ENCODE measurements at regions not wholly inside any gene's neighbourhood (a gene's known extent, or its start where the extent isn't known, plus 50 kb on each side); places are given as distances from the start of the nearest gene placed in this dataset.

- no peak overlapping the region for H3K4me3 ChIP-seq (replicated peaks; ENCODE audit: low read depth, low read length)
- no peak for DNase-seq (ENCODE audit: extremely low read depth, low read depth)
- no peak for TF ChIP-seq CTCF (IDR thresholded peaks at IDR 0.05; ENCODE audit: low read depth, low read length, missing control alignments)
Measured at GRCh38 chr11:13850231-13851005, 112.1 kb upstream of the SPON1 start.

DNA sequence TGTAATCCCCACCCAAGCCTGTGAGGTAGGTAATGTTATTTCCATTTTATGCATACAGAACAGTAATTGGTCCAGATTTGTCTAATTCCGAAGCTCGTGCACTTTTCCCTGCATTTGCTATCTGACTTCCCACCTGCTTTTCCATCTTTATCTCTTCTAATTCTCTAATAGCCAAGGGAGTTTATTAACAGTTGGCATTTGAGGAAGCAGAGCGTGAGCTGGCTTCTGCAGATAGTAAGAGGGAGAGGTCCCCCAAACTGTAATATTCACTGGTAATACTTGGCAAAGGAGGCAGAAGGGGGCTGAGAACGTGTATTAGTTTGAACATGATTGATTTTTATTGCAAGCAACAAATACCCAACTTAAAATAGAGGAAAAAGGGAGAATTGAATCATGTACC, 110.8 kb upstream of the SPON1 start:
- no peak overlapping the region for H3K4me3 ChIP-seq (replicated peaks; ENCODE audit: low read depth, low read length)
- TF ChIP-seq CTCF (IDR thresholded peaks at IDR 0.05; ENCODE audit: low read depth, low read length, missing control alignments), result no peak
- no peak for DNase-seq (ENCODE audit: extremely low read depth, low read depth)

DNA sequence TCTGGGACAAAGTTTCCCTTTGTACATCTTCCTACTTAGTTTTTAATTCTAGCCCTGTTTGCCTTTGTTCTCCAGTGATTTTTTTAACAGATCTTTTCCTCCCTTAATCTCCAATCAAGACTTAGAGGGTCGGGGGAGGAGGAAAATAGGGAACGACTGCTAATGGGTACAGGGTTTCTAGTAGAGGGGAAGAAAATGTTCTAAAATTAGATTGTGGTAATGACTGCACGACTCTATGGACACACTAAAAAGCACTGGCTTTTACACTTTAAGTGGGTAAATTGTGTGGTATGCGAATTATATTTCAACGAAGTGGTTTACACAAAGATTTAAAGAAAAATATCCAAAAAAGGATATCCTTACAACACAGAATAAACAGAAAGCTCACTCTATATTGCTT, 110.0 kb upstream of the SPON1 start:
- no peak overlapping the region for H3K4me3 ChIP-seq (replicated peaks; ENCODE audit: low read depth, low read length)
- DNase-seq (ENCODE audit: extremely low read depth, low read depth), result no peak
- no peak for TF ChIP-seq CTCF (IDR thresholded peaks at IDR 0.05; ENCODE audit: low read depth, low read length, missing control alignments)

DNA sequence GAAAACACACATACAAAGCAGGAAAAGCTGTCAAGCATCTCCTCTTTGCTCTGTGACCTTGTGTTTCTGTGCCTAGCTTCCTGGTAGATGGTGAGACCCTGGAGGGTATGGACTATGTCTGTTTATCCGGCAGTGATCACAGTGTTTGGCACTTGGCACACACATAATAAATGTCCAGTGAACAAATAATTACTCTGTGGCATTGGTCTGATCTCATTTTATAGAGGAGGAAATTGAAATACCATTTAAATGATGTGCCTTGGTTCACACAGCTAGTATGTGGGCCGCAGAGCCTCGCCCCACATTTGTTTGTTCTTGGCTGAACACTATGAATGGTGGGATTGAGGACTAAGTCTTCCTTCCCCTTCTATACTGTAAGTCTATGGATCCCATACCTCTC, 104.7 kb upstream of the SPON1 start:
- no peak overlapping the region for H3K4me3 ChIP-seq (replicated peaks; ENCODE audit: low read depth, low read length)
- TF ChIP-seq CTCF (IDR thresholded peaks at IDR 0.05; ENCODE audit: low read depth, low read length, missing control alignments), result no peak
- DNase-seq (ENCODE audit: extremely low read depth, low read depth), result no peak

GRCh38 chr11:13859892-13860291, 102.6 kb upstream of the SPON1 start:
- DNase-seq (ENCODE audit: extremely low read depth, low read depth), result no peak
- no peak for TF ChIP-seq CTCF (IDR thresholded peaks at IDR 0.05; ENCODE audit: low read depth, low read length, missing control alignments)
- H3K4me3 ChIP-seq (replicated peaks; ENCODE audit: low read depth, low read length), result no peak overlapping the region

DNA sequence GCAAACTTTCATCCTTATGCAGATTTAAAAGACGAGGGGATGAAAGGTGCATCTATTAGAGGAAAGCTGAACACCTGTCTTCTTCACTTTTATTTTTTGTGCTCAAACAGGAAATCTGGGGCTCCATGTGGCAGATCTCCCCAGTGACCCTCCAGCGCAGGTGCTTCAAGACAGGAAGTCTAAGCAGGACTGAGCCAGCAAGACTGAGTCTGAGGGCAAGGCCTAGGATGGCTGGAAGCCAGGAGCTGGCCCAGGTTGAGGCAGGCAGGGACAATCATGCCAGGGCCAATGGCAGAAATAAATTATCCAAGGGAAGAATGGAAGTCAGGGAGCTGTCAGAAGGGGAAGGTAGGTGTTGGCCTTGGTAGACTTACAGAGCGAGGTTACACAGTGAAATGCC, 101.1 kb upstream of the SPON1 start:
- TF ChIP-seq CTCF (IDR thresholded peaks at IDR 0.05; ENCODE audit: low read depth, low read length, missing control alignments), result no peak
- no peak overlapping the region for H3K4me3 ChIP-seq (replicated peaks; ENCODE audit: low read depth, low read length)
- no peak for DNase-seq (ENCODE audit: extremely low read depth, low read depth)
